AG04450 (cell line): ENCODE measurements at regions not wholly inside any gene's neighbourhood (a gene's known extent, or its start where the extent isn't known, plus 50 kb on each side); places are given as distances from the start of the nearest gene placed in this dataset.
"Not testable (repeated sequence)": the region's sequence is repeated elsewhere in the genome, so short reads cannot be mapped to it uniquely, and the experiment has no call there.

ENCODE experiments used
- CTCF ChIA-PET: fragments of 300-600, 350-600 bp; formaldehyde crosslinking; extraction: SDS; loops from one replicate; lab custom pipeline; 2022; ENCODE audit warnings: antibody characterized with exemption, inconsistent platforms; lab: Charles Lee
- POLR2A ChIA-PET: fragments of 350-600 bp; formaldehyde crosslinking; extraction: SDS; loops from one replicate; lab custom pipeline; 2021; ENCODE audit warnings: antibody characterized with exemption, inconsistent platforms; lab: Yijun Ruan, JAX
- DNase-seq: peaks from one replicate; pipeline ENCODE4 v3.0.0-alpha.2; 2011; ENCODE audit warnings: low read depth, low spot score
- H3K27ac ChIP-seq: one replicate; pipeline ENCODE4 v1.5.1; 2012; ENCODE audit warnings: low read depth, low read length, control low read depth
- H3K27me3 ChIP-seq: one replicate; pipeline ENCODE4 v1.6.0; 2012; ENCODE audit warnings: low read length; ENCODE audit not compliant: control insufficient read depth, insufficient read depth
- H3K4me3 ChIP-seq: 2 replicates; pipeline ENCODE4 v1.5.1; 2011; ENCODE audit warnings: mild to moderate bottlenecking, low read depth, low read length, control low read depth
- H3K9me3 ChIP-seq: 2 replicates; pipeline ENCODE4 v1.5.1; 2012; ENCODE audit warnings: low read length; ENCODE audit not compliant: control insufficient read depth, insufficient read depth
- TF ChIP-seq, protein P1 (sequence below): IDR thresholded peaks from 2 replicates; pipeline ENCODE4 v1.5.1; 2011; ENCODE audit warnings: low read depth, low read length, control low read depth, inconsistent platforms

DNA sequence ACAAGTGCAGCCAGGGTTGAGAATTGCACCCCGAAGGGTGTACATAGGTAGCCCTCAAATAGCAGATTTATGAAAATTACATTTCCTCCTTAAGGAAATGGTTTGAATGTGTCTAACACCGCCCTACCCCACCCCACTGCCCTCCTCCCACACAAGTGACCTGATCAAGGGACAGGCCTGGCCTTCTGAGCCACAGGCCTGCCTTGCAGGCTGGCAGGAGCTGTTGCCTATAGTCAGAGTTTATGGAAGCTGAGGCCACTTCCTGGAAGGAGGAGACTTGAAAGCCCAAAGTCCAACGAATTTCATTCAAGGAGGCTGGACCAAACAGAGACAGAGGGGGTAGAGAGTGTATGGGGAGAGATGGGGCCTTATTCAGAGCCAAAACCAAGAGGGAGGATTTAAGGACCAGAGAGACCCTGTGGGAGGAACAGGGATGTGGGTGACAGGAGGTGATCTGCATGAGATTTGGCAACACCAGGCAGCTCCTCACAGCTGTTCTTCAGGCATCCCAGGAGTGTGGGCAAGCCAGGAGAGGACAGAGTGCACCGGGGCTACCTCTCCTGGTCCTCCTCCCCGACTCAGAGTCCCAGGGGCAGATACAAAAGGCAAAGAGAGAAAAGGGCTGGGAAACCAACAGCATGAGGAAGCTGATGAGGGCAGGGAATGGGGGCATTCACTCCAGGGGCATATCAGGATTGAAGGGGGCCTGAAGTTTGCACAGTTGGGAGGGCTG lies 100.4 kb upstream of the HES1 start:
- H3K4me3 ChIP-seq = no peak overlapping the region
- POLR2A ChIA-PET = no interaction called here
- peaks cover 26% of the 10 kb centered on the region for H3K27me3 ChIP-seq
- CTCF ChIA-PET = no interaction called here
- H3K27ac ChIP-seq = peak overlapping the region; percentile 21
- H3K9me3 ChIP-seq = no peaks in the 10 kb centered on the region
- DNase-seq = no peak
- TF ChIP-seq, protein P1, sequence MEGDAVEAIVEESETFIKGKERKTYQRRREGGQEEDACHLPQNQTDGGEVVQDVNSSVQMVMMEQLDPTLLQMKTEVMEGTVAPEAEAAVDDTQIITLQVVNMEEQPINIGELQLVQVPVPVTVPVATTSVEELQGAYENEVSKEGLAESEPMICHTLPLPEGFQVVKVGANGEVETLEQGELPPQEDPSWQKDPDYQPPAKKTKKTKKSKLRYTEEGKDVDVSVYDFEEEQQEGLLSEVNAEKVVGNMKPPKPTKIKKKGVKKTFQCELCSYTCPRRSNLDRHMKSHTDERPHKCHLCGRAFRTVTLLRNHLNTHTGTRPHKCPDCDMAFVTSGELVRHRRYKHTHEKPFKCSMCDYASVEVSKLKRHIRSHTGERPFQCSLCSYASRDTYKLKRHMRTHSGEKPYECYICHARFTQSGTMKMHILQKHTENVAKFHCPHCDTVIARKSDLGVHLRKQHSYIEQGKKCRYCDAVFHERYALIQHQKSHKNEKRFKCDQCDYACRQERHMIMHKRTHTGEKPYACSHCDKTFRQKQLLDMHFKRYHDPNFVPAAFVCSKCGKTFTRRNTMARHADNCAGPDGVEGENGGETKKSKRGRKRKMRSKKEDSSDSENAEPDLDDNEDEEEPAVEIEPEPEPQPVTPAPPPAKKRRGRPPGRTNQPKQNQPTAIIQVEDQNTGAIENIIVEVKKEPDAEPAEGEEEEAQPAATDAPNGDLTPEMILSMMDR = no peak

DNA sequence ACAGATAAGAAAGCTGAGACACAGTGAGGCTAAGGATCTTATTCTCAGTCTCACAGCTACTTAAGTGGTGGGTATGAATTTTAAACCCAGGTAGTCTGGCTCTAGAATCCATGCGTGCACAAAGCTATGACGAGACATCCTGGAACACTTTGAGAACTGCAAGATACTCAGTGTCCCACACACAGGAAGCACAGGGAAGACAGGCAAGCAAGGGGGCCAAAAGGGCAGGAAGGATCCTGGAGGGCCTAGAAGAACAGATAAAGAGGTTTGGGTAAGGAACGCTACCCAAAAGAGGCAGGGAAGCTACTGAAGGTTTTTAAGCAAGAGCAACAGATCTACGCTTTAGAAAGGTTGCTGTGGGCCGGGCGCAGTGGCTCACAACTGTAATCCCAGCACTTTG lies 99.1 kb upstream of the HES1 start:
- H3K9me3 ChIP-seq = no peaks in the 10 kb centered on the region
- no peak overlapping the region for H3K27ac ChIP-seq
- TF ChIP-seq, protein P1 = no peak
- DNase-seq = no peak
- POLR2A ChIA-PET = no interaction called here
- peaks cover 26% of the 10 kb centered on the region for H3K27me3 ChIP-seq
- no peak overlapping the region for H3K4me3 ChIP-seq
- CTCF ChIA-PET = interaction anchor here (0.5 kb wide), 1 partner anchor 94 kb away, joined by 3 read pairs; no protein-coding TSS in a partner anchor

DNA sequence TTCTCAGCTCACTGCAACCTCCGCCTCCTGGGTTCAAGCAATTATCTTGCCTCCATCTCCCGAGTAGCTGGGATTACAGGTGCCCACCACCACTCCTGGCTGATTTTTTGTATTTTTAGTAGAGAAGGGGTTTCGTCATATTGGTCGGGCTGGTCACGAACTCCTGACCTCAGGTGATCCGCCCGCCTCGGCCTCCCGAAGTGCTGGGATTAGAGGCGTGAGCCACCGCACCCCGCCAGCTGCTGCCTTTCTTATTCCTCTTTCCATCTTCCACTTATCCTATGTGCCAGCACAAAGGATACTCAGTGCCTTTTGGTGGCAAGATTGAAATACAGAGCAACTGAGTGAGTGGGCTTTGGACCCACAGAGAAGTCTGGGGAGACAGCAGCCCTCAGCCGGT lies 97.6 kb upstream of the HES1 start:
- H3K4me3 ChIP-seq, POLR2A ChIA-PET, H3K27ac ChIP-seq, CTCF ChIA-PET, H3K9me3 ChIP-seq, DNase-seq: not testable (repeated sequence)
- H3K27me3 ChIP-seq = peaks cover 21% of the 10 kb centered on the region

DNA sequence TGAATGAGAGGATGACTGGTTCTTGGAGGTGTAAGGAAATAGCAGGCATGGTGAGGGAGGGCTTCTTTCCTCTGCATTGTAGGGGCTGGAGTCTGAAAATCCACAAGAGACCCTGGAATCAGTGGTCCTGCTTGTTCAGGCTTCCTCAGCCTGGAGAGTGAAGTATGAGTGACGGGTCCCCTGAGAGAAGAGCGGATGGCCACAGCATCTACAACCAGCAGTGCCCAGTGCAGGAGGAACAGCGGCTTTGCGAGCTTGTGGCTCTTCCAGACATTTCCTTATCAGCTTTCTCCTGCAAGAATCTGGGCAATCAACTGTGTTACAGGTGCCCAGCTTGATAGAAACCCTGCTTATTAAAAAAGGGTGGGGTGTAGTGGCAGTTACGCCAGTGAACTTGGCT lies 97.0 kb upstream of the HES1 start:
- CTCF ChIA-PET = interaction anchor here (0.6 kb wide), 1 partner anchor 253 kb away, joined by 3 read pairs; no protein-coding TSS in a partner anchor
- peaks cover 19% of the 10 kb centered on the region for H3K27me3 ChIP-seq
- no peaks in the 10 kb centered on the region for H3K9me3 ChIP-seq
- TF ChIP-seq, protein P1 = no peak
- no peak overlapping the region for H3K4me3 ChIP-seq
- no peak overlapping the region for H3K27ac ChIP-seq
- DNase-seq = no peak
- POLR2A ChIA-PET = no interaction called here

DNA sequence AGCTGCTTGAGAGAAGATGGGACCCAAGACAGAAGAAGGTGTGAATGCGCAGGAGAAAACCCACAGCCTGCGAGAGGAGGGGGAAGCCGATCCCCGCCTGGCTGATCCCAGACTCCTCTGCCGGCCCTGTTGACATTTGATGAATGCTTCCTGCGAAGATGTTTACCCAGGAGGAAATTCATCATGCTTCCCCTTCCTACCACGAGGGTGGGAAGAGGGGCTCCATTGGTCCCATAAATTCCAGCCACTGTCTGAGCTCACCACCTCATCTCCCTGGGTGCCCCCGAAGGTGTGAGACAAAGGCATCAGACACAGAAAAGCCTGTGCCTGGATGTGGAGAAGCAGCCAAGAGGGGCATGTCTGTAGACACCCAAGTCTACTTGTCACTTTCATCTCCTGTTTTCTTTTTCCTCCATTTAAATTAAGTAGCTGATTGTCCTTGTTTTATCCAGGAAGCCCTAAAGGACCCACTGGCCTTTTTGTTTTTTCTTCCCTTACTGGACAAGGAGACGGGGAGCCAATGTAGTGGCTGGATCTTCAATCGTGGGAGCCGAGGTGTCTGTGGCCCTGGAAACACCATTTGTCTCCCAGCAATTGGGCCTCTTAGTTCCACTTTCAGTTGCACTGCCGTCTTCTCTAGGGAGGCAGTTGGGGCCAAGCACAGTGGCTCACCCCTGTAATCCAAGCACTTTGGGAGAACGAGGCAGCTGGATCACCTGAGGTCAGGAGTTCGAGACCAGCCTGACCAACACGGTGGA lies 95.3 kb upstream of the HES1 start:
- no peak overlapping the region for H3K27ac ChIP-seq
- TF ChIP-seq, protein P1 = no peak
- no peak for DNase-seq
- no peak overlapping the region for H3K4me3 ChIP-seq
- H3K9me3 ChIP-seq = no peaks in the 10 kb centered on the region
- ChIA-PET CTCF (no interaction called here), POLR2A (no interaction called here)
- H3K27me3 ChIP-seq = peaks cover 12% of the 10 kb centered on the region
